Subcutaneous abdominal adipose tissue (tissue), 5 donors: ENCODE measurements at regions not wholly inside any gene's neighbourhood (a gene's known extent, or its start where the extent isn't known, plus 50 kb on each side); places are given as distances from the start of the nearest gene placed in this dataset.

Experiments
- H3K27ac ChIP-seq: one replicate; pipeline ENCODE4 v1.7.0; 2013; ENCODE audit warnings: low read depth, mild to moderate bottlenecking, inconsistent platforms, low read length, moderate library complexity
- H3K27me3 ChIP-seq, 5 donors: one replicate each; pipeline ENCODE4 v1.7.0; 2013; ENCODE audit warnings: low read length in 5 of 5, inconsistent platforms in 1 of 5; ENCODE audit not compliant: control insufficient read depth in 5 of 5, insufficient read depth in 4 of 5
- H3K36me3 ChIP-seq, 5 donors: one replicate each; pipeline ENCODE4 v1.7.0; 2013; ENCODE audit warnings: low read length in 5 of 5; ENCODE audit not compliant: control insufficient read depth in 5 of 5, insufficient read depth in 5 of 5
- H3K4me1 ChIP-seq, 5 donors: one replicate each; pipeline ENCODE4 v1.7.0; 2013; ENCODE audit warnings: low read length in 5 of 5, mild to moderate bottlenecking in 3 of 5, moderate library complexity in 1 of 5; ENCODE audit not compliant: control insufficient read depth in 5 of 5, insufficient read depth in 5 of 5
- H3K4me3 ChIP-seq, 5 donors: one replicate each; pipeline ENCODE4 v1.7.0; 2013; ENCODE audit warnings: low read length in 5 of 5, low read depth in 1 of 5
- H3K9ac ChIP-seq, 5 donors: one replicate each; pipeline ENCODE4 v1.7.0; 2013; ENCODE audit warnings: low read length in 5 of 5, mild to moderate bottlenecking in 4 of 5, moderate library complexity in 3 of 5
- H3K9me3 ChIP-seq, 5 donors: one replicate each; pipeline ENCODE4 v1.7.0; 2013; ENCODE audit warnings: low read length in 5 of 5; ENCODE audit not compliant: control insufficient read depth in 5 of 5
- donor health status: healthy.
- donor health status: healthy.
- donor health status: healthy.
- donor health status: healthy.
- donor health status: healthy.

- no peak overlapping the region for H3K27ac ChIP-seq
Observed at GRCh38 chr6:138637822-138638221, 135.7 kb upstream of the CCDC28A start.

GRCh38 chr6:138638604-138639003, 135.0 kb upstream of the CCDC28A start:
- Histone ChIP-seq H3K27me3 (no peaks in the 10 kb centered on the region), H3K9me3 (no peaks in the 10 kb centered on the region), H3K4me3 (no peak overlapping the region), H3K9ac (no peak overlapping the region), H3K27ac (no peak overlapping the region), H3K4me1 (no peaks in the 10 kb centered on the region), H3K36me3 (no peaks in the 10 kb centered on the region)

More at GRCh38 chr6:138637822-138638221, 135.7 kb upstream of the CCDC28A start:
- Histone ChIP-seq H3K4me3 (no peak overlapping the region), H3K9me3 (no peaks in the 10 kb centered on the region), H3K27me3 (no peaks in the 10 kb centered on the region), H3K36me3 (no peaks in the 10 kb centered on the region), H3K4me1 (no peaks in the 10 kb centered on the region), H3K9ac (no peak overlapping the region)

GRCh38 chr6:138640028-138640427, 133.5 kb upstream of the CCDC28A start:
- no peaks in the 10 kb centered on the region for H3K36me3 ChIP-seq
- no peak overlapping the region for H3K9ac ChIP-seq
- H3K27me3 ChIP-seq = no peaks in the 10 kb centered on the region
- no peak overlapping the region for H3K27ac ChIP-seq
- H3K9me3 ChIP-seq = no peaks in the 10 kb centered on the region
- no peaks in the 10 kb centered on the region for H3K4me1 ChIP-seq
- no peak overlapping the region for H3K4me3 ChIP-seq

- Histone ChIP-seq H3K4me3 (no peak overlapping the region), H3K27me3 (no peaks in the 10 kb centered on the region), H3K9ac (no peak overlapping the region), H3K4me1 (peaks cover 0 to 3% (median 0%) of the 10 kb centered on the region in 5 donors), H3K27ac (no peak overlapping the region), H3K36me3 (no peaks in the 10 kb centered on the region), H3K9me3 (no peaks in the 10 kb centered on the region)
Observed at GRCh38 chr6:138643210-138643609, 130.4 kb upstream of the CCDC28A start.

GRCh38 chr6:138645976-138646640, 127.5 kb upstream of the CCDC28A start:
- peaks cover 0 to 3% (median 0%) of the 10 kb centered on the region in 5 donors for H3K4me1 ChIP-seq
- no peak overlapping the region for H3K27ac ChIP-seq
- no peak overlapping the region for H3K9ac ChIP-seq

GRCh38 chr6:138647006-138647405, 126.6 kb upstream of the CCDC28A start:
- peak overlapping the region in 2 of 5 donors; percentile 33 to 43 for H3K4me3 ChIP-seq

More at GRCh38 chr6:138645976-138646640, 127.5 kb upstream of the CCDC28A start:
- H3K4me3 ChIP-seq = no peak overlapping the region
- H3K9me3 ChIP-seq = no peaks in the 10 kb centered on the region
- no peaks in the 10 kb centered on the region for H3K36me3 ChIP-seq
- no peaks in the 10 kb centered on the region for H3K27me3 ChIP-seq

GRCh38 chr6:138648127-138648526, 125.4 kb upstream of the CCDC28A start:
- Histone ChIP-seq H3K27ac (no peak overlapping the region), H3K27me3 (no peaks in the 10 kb centered on the region), H3K9ac (no peak overlapping the region), H3K4me1 (peaks cover 0 to 3% (median 0%) of the 10 kb centered on the region in 5 donors), H3K4me3 (no peak overlapping the region), H3K9me3 (no peaks in the 10 kb centered on the region), H3K36me3 (no peaks in the 10 kb centered on the region)

More at GRCh38 chr6:138647006-138647405, 126.6 kb upstream of the CCDC28A start:
- no peaks in the 10 kb centered on the region for H3K9me3 ChIP-seq
- H3K27me3 ChIP-seq = no peaks in the 10 kb centered on the region
- H3K9ac ChIP-seq = peak overlapping the region in 3 of 5 donors; percentile 10 to 57 (median 46)
- peaks cover 0 to 3% (median 0%) of the 10 kb centered on the region in 5 donors for H3K4me1 ChIP-seq
- no peaks in the 10 kb centered on the region for H3K36me3 ChIP-seq
- H3K27ac ChIP-seq = no peak overlapping the region

GRCh38 chr6:138651491-138651890, 122.1 kb upstream of the CCDC28A start:
- Histone ChIP-seq H3K27ac (no peak overlapping the region), H3K4me1 (peaks cover 0 to 20% (median 0%) of the 10 kb centered on the region in 5 donors), H3K4me3 (no peak overlapping the region), H3K27me3 (no peaks in the 10 kb centered on the region), H3K36me3 (no peaks in the 10 kb centered on the region), H3K9me3 (no peaks in the 10 kb centered on the region), H3K9ac (no peak overlapping the region)

- no peak overlapping the region for H3K9ac ChIP-seq
- H3K4me1 ChIP-seq = peaks cover 0 to 17% (median 0%) of the 10 kb centered on the region in 5 donors
- H3K27ac ChIP-seq = no peak overlapping the region
- no peaks in the 10 kb centered on the region for H3K36me3 ChIP-seq
- no peaks in the 10 kb centered on the region for H3K27me3 ChIP-seq
- H3K9me3 ChIP-seq = no peaks in the 10 kb centered on the region
- no peak overlapping the region for H3K4me3 ChIP-seq
Observed at GRCh38 chr6:138652824-138653223, 120.7 kb upstream of the CCDC28A start.

GRCh38 chr6:138653435-138653834, 120.1 kb upstream of the CCDC28A start:
- H3K27ac ChIP-seq = no peak overlapping the region
- H3K4me1 ChIP-seq = peaks cover 0 to 17% (median 0%) of the 10 kb centered on the region in 5 donors
- H3K36me3 ChIP-seq = no peaks in the 10 kb centered on the region
- no peak overlapping the region for H3K4me3 ChIP-seq
- H3K9ac ChIP-seq = no peak overlapping the region
- no peaks in the 10 kb centered on the region for H3K27me3 ChIP-seq
- H3K9me3 ChIP-seq = no peaks in the 10 kb centered on the region
